DOHH2 (cell line): ENCODE measurements at regions not wholly inside any gene's neighbourhood (a gene's known extent, or its start where the extent isn't known, plus 50 kb on each side); places are given as distances from the start of the nearest gene placed in this dataset.

Experiments
- EZH2phosphoT487 ChIP-seq: fragments of 200-600 bp; sonication (generic); IDR thresholded peaks from 2 replicates; pipeline ENCODE4 v1.6.1; 2017; ENCODE audit warnings: borderline replicate concordance, mild to moderate bottlenecking, antibody characterized with exemption, low read length, moderate library complexity, mixed read lengths
- TF ChIP-seq, protein P1 (sequence below): fragments of 200-600 bp; sonication (generic); IDR thresholded peaks from one replicate; pipeline ENCODE4 v1.5.1; 2014; ENCODE audit warnings: antibody characterized with exemption, mild to moderate bottlenecking, low read depth, low read length; ENCODE audit not compliant: poor library complexity, severe bottlenecking

- TF ChIP-seq, protein P1, sequence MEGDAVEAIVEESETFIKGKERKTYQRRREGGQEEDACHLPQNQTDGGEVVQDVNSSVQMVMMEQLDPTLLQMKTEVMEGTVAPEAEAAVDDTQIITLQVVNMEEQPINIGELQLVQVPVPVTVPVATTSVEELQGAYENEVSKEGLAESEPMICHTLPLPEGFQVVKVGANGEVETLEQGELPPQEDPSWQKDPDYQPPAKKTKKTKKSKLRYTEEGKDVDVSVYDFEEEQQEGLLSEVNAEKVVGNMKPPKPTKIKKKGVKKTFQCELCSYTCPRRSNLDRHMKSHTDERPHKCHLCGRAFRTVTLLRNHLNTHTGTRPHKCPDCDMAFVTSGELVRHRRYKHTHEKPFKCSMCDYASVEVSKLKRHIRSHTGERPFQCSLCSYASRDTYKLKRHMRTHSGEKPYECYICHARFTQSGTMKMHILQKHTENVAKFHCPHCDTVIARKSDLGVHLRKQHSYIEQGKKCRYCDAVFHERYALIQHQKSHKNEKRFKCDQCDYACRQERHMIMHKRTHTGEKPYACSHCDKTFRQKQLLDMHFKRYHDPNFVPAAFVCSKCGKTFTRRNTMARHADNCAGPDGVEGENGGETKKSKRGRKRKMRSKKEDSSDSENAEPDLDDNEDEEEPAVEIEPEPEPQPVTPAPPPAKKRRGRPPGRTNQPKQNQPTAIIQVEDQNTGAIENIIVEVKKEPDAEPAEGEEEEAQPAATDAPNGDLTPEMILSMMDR = no peak
- no peak for TF ChIP-seq EZH2phosphoT487
Measured at GRCh38 chr7:8871716-8872115, 438.3 kb downstream of the NXPH1 start.
